Loucy (cell line): ENCODE measurements at regions not wholly inside any gene's neighbourhood (a gene's known extent, or its start where the extent isn't known, plus 50 kb on each side); places are given as distances from the start of the nearest gene placed in this dataset.

Source experiments
- H2AFZ ChIP-seq: fragments of 200-600 bp; sonication (generic); 2 replicates; pipeline ENCODE4 v1.6.0; 2016; ENCODE audit warnings: antibody characterized with exemption, mild to moderate bottlenecking, low read length, moderate library complexity
- H3F3A ChIP-seq: fragments of 200-600 bp; 2 replicates; pipeline ENCODE4 v1.6.0; 2016; ENCODE audit warnings: antibody characterized with exemption, low read depth, mild to moderate bottlenecking
- H3K27me3 ChIP-seq: fragments of 200-600 bp; sonication (generic); 2 replicates; pipeline ENCODE4 v1.6.1; 2014; ENCODE audit warnings: low read length, mild to moderate bottlenecking; ENCODE audit not compliant: insufficient read depth, poor library complexity, severe bottlenecking
- H3K36me3 ChIP-seq: fragments of 200-600 bp; sonication (generic); 2 replicates; pipeline ENCODE4 v1.6.1; 2016; ENCODE audit warnings: low read length; ENCODE audit not compliant: insufficient read depth
- H3K4me1 ChIP-seq: fragments of 200-600 bp; sonication (generic); 2 replicates; pipeline ENCODE4 v1.5.1; 2014; ENCODE audit warnings: low read length, mild to moderate bottlenecking; ENCODE audit not compliant: insufficient read depth, poor library complexity, severe bottlenecking
- H3K4me2 ChIP-seq: fragments of 200-600 bp; sonication (generic); 2 replicates; pipeline ENCODE4 v1.6.0; 2014; ENCODE audit warnings: antibody characterized with exemption, low read length, low read depth, mild to moderate bottlenecking; ENCODE audit not compliant: poor library complexity, severe bottlenecking
- H3K4me3 ChIP-seq: fragments of 200-600 bp; sonication (generic); 2 replicates; pipeline ENCODE4 v1.5.1; 2014; ENCODE audit warnings: low read length, mild to moderate bottlenecking, mixed read lengths; ENCODE audit not compliant: poor library complexity, severe bottlenecking
- H3K79me2 ChIP-seq: fragments of 200-600 bp; sonication (generic); 2 replicates; pipeline ENCODE4 v1.6.1; 2014; ENCODE audit warnings: low read length; ENCODE audit not compliant: insufficient read depth
- H3K9ac ChIP-seq: fragments of 200-600 bp; sonication (generic); 2 replicates; pipeline ENCODE4 v1.6.0; 2014; ENCODE audit warnings: mild to moderate bottlenecking, low read depth, low read length, moderate library complexity; ENCODE audit not compliant: poor library complexity, severe bottlenecking
- H3K9me2 ChIP-seq: fragments of 200-600 bp; sonication (generic); replicated peaks from 2 replicates; pipeline ENCODE4 v1.6.1; 2016; ENCODE audit warnings: low read depth, low read length, mixed read lengths
- H3K9me3 ChIP-seq: fragments of 200-600 bp; sonication (generic); 2 replicates; pipeline ENCODE4 v1.6.1; 2014; ENCODE audit warnings: mild to moderate bottlenecking, antibody characterized with exemption, low read length, low read depth; ENCODE audit not compliant: insufficient read depth
- H4K20me1 ChIP-seq: fragments of 200-600 bp; sonication (generic); 2 replicates; pipeline ENCODE4 v1.6.0; 2014; ENCODE audit warnings: antibody characterized with exemption, low read length, mild to moderate bottlenecking; ENCODE audit not compliant: insufficient read depth, poor library complexity, severe bottlenecking
- EZH2phosphoT487 ChIP-seq: fragments of 200-600 bp; IDR thresholded peaks from 2 replicates; pipeline ENCODE4 v1.6.1; 2018; ENCODE audit warnings: antibody characterized with exemption, mild to moderate bottlenecking, moderate library complexity, borderline replicate concordance
- TF ChIP-seq, protein P1 (sequence below): fragments of 200-600 bp; sonication (generic); conservative IDR thresholded peaks from 2 replicates; pipeline ENCODE4 v1.5.1; 2014; ENCODE audit warnings: mild to moderate bottlenecking, antibody characterized with exemption, low read length

DNA sequence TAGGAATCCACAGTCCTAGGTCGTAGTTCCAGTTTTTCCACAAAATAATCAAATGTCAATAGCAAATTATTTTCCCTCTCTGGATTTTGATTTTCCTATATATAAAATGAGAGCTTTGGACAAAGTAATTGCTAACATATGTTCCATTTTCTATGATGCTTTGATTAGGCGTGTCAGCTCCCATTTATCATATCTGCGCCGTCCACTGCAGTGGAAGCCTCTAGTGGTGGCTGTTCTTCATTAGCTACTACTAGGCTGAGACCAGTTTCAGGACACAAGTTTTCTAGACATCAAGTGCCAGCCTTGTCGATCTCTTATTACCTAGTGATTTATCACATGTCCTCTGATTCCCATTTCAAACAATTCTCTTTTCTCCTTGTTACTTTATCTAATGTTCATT lies 271.5 kb downstream of the TUSC7 start:
- no peaks in the 10 kb centered on the region for H3K27me3 ChIP-seq
- H3K9me3 ChIP-seq = no peaks in the 10 kb centered on the region
- H3K9ac ChIP-seq = no peak overlapping the region
- no peak for TF ChIP-seq EZH2phosphoT487
- TF ChIP-seq, protein P1, sequence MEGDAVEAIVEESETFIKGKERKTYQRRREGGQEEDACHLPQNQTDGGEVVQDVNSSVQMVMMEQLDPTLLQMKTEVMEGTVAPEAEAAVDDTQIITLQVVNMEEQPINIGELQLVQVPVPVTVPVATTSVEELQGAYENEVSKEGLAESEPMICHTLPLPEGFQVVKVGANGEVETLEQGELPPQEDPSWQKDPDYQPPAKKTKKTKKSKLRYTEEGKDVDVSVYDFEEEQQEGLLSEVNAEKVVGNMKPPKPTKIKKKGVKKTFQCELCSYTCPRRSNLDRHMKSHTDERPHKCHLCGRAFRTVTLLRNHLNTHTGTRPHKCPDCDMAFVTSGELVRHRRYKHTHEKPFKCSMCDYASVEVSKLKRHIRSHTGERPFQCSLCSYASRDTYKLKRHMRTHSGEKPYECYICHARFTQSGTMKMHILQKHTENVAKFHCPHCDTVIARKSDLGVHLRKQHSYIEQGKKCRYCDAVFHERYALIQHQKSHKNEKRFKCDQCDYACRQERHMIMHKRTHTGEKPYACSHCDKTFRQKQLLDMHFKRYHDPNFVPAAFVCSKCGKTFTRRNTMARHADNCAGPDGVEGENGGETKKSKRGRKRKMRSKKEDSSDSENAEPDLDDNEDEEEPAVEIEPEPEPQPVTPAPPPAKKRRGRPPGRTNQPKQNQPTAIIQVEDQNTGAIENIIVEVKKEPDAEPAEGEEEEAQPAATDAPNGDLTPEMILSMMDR = no peak
- no peak overlapping the region for H3K4me2 ChIP-seq
- no peaks in the 10 kb centered on the region for H3K4me1 ChIP-seq
- no peaks in the 10 kb centered on the region for H4K20me1 ChIP-seq
- no peaks in the 10 kb centered on the region for H3K79me2 ChIP-seq
- no peaks in the 10 kb centered on the region for H3F3A ChIP-seq
- no peak overlapping the region for H2AFZ ChIP-seq
- no peaks in the 10 kb centered on the region for H3K9me2 ChIP-seq
- H3K36me3 ChIP-seq = no peaks in the 10 kb centered on the region
- no peak overlapping the region for H3K4me3 ChIP-seq

DNA sequence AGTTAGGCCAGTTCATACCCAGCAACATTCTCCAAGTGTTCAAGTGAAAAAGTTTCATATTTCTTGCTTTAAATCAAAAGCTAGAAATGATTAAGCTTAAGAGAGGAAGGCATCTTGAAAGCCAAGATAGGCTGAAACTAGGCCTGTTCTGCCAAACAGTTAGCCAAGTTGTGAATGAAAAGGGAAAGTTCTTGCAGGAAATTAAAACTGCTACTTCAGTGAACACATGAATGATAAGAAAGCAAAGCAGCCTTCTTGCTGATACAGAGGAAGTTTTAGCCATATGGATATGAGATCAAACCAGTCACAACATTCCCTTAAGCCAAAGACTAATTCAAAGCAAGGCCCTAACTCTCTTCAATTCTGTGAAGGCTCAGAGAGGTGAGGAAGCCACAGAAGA lies 274.7 kb downstream of the TUSC7 start:
- H3K27me3 ChIP-seq = no peaks in the 10 kb centered on the region
- H4K20me1 ChIP-seq = no peaks in the 10 kb centered on the region
- H3K9me3 ChIP-seq = no peaks in the 10 kb centered on the region
- H3K4me2 ChIP-seq = no peak overlapping the region
- no peaks in the 10 kb centered on the region for H3K79me2 ChIP-seq
- no peaks in the 10 kb centered on the region for H3F3A ChIP-seq
- no peaks in the 10 kb centered on the region for H3K36me3 ChIP-seq
- no peak for TF ChIP-seq EZH2phosphoT487
- TF ChIP-seq, protein P1 = no peak
- H3K4me1 ChIP-seq = no peaks in the 10 kb centered on the region
- no peak overlapping the region for H3K4me3 ChIP-seq
- H3K9me2 ChIP-seq = no peaks in the 10 kb centered on the region
- no peak overlapping the region for H2AFZ ChIP-seq
- H3K9ac ChIP-seq = no peak overlapping the region

DNA sequence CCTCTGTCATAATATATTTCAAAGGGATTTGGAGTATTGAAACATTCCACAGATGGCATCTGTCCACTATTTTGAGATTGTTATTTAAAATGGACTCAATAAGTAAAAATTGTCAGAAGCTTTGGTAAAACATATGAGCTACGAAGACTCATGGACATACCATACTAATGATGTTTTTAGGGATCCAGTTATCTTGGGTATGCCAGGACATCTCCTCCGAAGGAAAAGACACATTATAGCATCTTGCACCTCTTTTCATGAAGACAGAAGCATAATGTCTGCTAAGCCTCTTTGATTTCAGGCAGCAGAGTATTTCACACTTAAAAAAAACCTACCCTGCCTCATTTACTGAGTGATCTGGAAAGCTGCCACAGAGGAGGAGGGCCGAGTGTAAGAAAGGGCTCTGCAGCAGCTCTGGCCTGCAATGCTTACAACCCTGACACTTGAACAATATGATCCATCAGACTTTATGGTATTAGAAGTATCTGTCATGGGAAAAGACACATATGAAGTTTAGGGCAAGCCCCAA lies 284.8 kb downstream of the TUSC7 start:
- no peak overlapping the region for H2AFZ ChIP-seq
- no peaks in the 10 kb centered on the region; the same call in 1 of the 2 replicates for H3K9me3 ChIP-seq
- H3K9me2 ChIP-seq = no peaks in the 10 kb centered on the region
- H3K4me3 ChIP-seq = no peak overlapping the region
- no peaks in the 10 kb centered on the region for H4K20me1 ChIP-seq
- H3K9ac ChIP-seq = no peak overlapping the region
- TF ChIP-seq, protein P1 = no peak
- no peak for TF ChIP-seq EZH2phosphoT487
- no peaks in the 10 kb centered on the region for H3K79me2 ChIP-seq
- H3K4me2 ChIP-seq = no peak overlapping the region
- no peaks in the 10 kb centered on the region for H3F3A ChIP-seq
- no peaks in the 10 kb centered on the region for H3K27me3 ChIP-seq
- H3K36me3 ChIP-seq = no peaks in the 10 kb centered on the region
- no peaks in the 10 kb centered on the region for H3K4me1 ChIP-seq
